Spleen (tissue), 11 donors: ENCODE measurements at regions not wholly inside any gene's neighbourhood (a gene's known extent, or its start where the extent isn't known, plus 50 kb on each side); places are given as distances from the start of the nearest gene placed in this dataset.

Experiments
- DNase-seq: peaks from one replicate; pipeline ENCODE4 v3.0.0-alpha.2; 2020
- H3K27ac ChIP-seq, 8 donors: fragments of 200-600 bp; sonication (generic) in 7 of 8; 1 replicate in 4 of 8; 2 replicates in 4 of 8; pipeline versions ENCODE4 v1.5.0 to v1.8.0; 2016 to 2021; ENCODE audit warnings: inconsistent platforms in 4 of 8, mild to moderate bottlenecking in 4 of 8, moderate library complexity in 1 of 8
- H3K27me3 ChIP-seq, 7 donors: fragments of 200-600 bp; sonication (generic) in 6 of 7; replicated peaks in 1 of 7; 1 replicate in 4 of 7; 2 replicates in 3 of 7; pipeline versions ENCODE4 v1.5.0 to v1.8.0; 2016 to 2021; ENCODE audit warnings: inconsistent platforms in 3 of 7, mild to moderate bottlenecking in 1 of 7
- H3K36me3 ChIP-seq, 6 donors: fragments of 200-600 bp; sonication (generic) in 5 of 6; 1 replicate in 4 of 6; 2 replicates in 2 of 6; pipeline versions ENCODE4 v1.5.0 to v1.8.0; 2016 to 2021; ENCODE audit warnings: inconsistent platforms in 2 of 6
- H3K4me1 ChIP-seq, 6 donors: fragments of 200-600 bp; sonication (generic) in 5 of 6; 1 replicate in 3 of 6; 2 replicates in 3 of 6; pipeline versions ENCODE4 v1.5.0 to v1.8.0; 2016 to 2021; ENCODE audit warnings: inconsistent platforms in 3 of 6
- H3K4me3 ChIP-seq, 8 donors: fragments of 200-600 bp; sonication (generic) in 7 of 8; 1 replicate in 4 of 8; 2 replicates in 4 of 8; pipeline versions ENCODE4 v1.5.0 to v1.8.0; 2016 to 2021; ENCODE audit warnings: inconsistent platforms in 4 of 8, mild to moderate bottlenecking in 4 of 8, moderate library complexity in 2 of 8
- H3K9me3 ChIP-seq, 8 donors: fragments of 200-600 bp; sonication (generic) in 7 of 8; 1 replicate in 4 of 8; 2 replicates in 4 of 8; pipeline versions ENCODE4 v1.5.0 to v1.8.0; 2016 to 2021; ENCODE audit warnings: inconsistent platforms in 4 of 8
- POLR2A ChIP-seq, 3 donors: fragments of 450-650 bp; IDR thresholded peaks; one replicate each; pipeline ENCODE4 v1.5.1; 2017; ENCODE audit warnings: antibody characterized with exemption in 3 of 3, mild to moderate bottlenecking in 1 of 3
- POLR2AphosphoS5 ChIP-seq, 3 donors: sonication (generic); formaldehyde crosslinking; IDR thresholded peaks; one replicate each; pipeline ENCODE4 v1.5.1; 2017; ENCODE audit warnings: antibody characterized with exemption in 3 of 3
- WGBS, 5 donors: extraction: QIAGEN DNeasy Blood & Tissue Kit in 3 of 5; methylation state at CpG; one replicate each; pipeline versions ENCODE4 v1.1.5 to v1.1.7; 2013 to 2018; 5-methylcytosine and 5-hydroxymethylcytosine counted together
- intact Hi-C: fragments of 100-400 bp; cut with DNase I; formaldehyde crosslinking; loops from one replicate; pipeline ENCODE4 v1.15.0; 2023; ENCODE audit warnings: low total_unique reads
- TF ChIP-seq, protein P1 (sequence below), 11 experiments: fragments of 200-600 bp in 7 of 11; fragments of 450-650 bp in 4 of 11; sonication (generic) in 4 of 11; IDR thresholded peaks in 8 of 11; conservative IDR thresholded peaks in 3 of 11; 1 replicate in 7 of 11; 2 replicates in 4 of 11; pipeline versions ENCODE4 v1.4.0 to v1.8.0; 2016 to 2021; ENCODE audit warnings: antibody characterized with exemption in 11 of 11, inconsistent platforms in 4 of 11, mild to moderate bottlenecking in 1 of 11
- donor health status: healthy with polysubstance abuse.
- donor health status: DM: no; HTN: no; CAD: no; lungs with moderate emphysema.
- donor health status: DM: no; HTN: no; CAD: no.
- donor health status: Bipolar disorder and iron deficiency.
- donor health status: healthy.
- donor health status: DM: no; HTN: no; CAD: no.
- donor health status: DM: yes; HTN: yes; CAD: no.

DNA sequence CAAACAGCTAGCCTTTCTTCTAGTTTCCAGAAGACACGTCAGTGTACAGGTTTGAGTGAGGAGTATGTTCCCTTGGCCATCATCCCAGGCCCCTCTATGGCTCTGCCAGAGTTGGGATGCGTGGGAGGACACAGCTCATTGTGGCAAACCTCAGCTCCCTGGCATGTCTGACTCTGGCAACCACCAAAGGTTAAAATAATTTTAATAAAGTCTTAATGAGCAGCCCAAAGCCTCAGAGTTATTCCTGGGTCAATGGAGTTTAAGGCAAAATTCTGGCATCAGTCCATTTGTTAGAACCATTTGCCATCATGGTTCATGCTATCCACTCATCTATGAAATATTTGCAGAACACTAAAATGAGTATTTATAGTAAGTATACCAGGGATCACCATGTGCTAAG is 79.8 kb upstream of the PAPPA start:
- 55 to 75% (median 66%) methylated on average over 2 of the region's 2 CpGs for WGBS, 5 donors
- H3K36me3 ChIP-seq = no peaks in the 10 kb centered on the region
- no peak for DNase-seq
- intact Hi-C loops = no loop called here
- H3K4me1 ChIP-seq = no peaks in the 10 kb centered on the region
- no peak for TF ChIP-seq POLR2A (IDR thresholded peaks at IDR 0.05)
- no peak for TF ChIP-seq POLR2AphosphoS5 (IDR thresholded peaks at IDR 0.05)
- TF ChIP-seq, protein P1, sequence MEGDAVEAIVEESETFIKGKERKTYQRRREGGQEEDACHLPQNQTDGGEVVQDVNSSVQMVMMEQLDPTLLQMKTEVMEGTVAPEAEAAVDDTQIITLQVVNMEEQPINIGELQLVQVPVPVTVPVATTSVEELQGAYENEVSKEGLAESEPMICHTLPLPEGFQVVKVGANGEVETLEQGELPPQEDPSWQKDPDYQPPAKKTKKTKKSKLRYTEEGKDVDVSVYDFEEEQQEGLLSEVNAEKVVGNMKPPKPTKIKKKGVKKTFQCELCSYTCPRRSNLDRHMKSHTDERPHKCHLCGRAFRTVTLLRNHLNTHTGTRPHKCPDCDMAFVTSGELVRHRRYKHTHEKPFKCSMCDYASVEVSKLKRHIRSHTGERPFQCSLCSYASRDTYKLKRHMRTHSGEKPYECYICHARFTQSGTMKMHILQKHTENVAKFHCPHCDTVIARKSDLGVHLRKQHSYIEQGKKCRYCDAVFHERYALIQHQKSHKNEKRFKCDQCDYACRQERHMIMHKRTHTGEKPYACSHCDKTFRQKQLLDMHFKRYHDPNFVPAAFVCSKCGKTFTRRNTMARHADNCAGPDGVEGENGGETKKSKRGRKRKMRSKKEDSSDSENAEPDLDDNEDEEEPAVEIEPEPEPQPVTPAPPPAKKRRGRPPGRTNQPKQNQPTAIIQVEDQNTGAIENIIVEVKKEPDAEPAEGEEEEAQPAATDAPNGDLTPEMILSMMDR (IDR thresholded peaks at IDR 0.05 in 8 of 11, conservative IDR thresholded peaks at IDR 0.05 in 3 of 11) = no peak
- H3K9me3 ChIP-seq = no peaks in the 10 kb centered on the region
- no peaks in the 10 kb centered on the region for H3K27me3 ChIP-seq
- no peak overlapping the region for H3K27ac ChIP-seq
- no peak overlapping the region for H3K4me3 ChIP-seq

DNA sequence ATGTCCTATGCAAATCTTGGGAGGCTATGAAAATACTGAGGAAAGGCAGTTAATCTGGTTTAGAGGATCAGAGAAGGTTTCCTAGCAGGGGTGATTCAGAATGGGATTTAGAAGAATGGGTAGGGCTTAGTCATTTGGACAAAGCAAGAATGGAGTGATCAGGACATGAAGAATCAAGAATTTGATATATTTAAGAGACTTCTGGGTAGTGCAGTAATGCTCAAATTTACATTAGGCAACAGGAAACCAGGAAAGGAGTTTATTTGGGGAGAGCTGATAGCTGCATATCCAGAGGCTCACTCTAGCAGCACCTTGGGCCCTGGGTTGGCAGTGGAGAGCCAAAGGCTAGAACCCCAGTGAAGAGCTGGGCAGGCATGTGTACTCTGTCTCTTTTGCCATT is 78.9 kb upstream of the PAPPA start:
- Histone ChIP-seq H3K9me3 (no peaks in the 10 kb centered on the region), H3K27ac (no peak overlapping the region), H3K27me3 (no peaks in the 10 kb centered on the region), H3K4me1 (no peaks in the 10 kb centered on the region), H3K4me3 (no peak overlapping the region), H3K36me3 (no peaks in the 10 kb centered on the region)
- TF ChIP-seq POLR2A (IDR thresholded peaks at IDR 0.05) (no peak), POLR2AphosphoS5 (IDR thresholded peaks at IDR 0.05) (no peak)
- TF ChIP-seq, protein P1 (IDR thresholded peaks at IDR 0.05 in 8 of 11, conservative IDR thresholded peaks at IDR 0.05 in 3 of 11) = no peak
- DNase-seq = no peak
- intact Hi-C loops = no loop called here

DNA sequence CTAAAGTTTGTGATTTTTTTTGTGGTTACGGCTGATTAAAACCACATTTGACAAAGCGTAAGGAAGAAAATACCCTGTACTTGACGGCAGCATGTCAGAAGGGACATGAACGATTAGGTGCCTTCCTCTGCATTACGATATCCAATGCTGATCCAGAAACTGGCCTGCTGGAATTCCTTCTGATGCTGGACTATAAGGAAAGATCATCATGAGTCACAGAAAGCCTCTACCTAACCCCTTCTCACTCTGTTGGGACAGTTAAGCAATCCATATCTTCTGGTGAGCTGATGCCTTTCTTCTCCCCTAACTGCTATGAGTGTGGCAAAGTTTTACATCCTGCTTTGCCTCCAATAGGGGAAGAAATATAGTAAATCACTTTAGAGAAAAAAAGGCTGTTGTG is 78.4 kb upstream of the PAPPA start:
- no peak overlapping the region for H3K27ac ChIP-seq

DNA sequence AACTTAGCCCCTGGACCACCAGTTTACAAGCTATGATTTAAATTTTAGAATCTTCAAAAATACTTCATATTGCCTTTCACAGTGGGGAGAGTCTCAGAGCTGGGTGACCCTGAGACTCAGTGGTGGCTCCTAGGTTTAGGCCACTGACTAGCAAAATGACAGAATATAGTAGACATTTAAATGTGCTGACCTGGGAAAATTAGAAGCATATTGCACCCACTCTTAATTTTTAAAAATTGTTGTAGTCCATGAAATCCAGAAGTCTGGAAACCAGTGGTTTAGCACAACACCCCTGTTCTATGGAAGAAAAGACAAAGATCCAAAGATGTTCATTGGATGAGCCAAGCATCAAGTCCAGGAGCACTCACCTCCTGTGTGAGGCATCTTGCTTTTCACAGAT is 75.0 kb upstream of the PAPPA start:
- intact Hi-C loops = no loop called here
- Histone ChIP-seq H3K4me3 (no peak overlapping the region), H3K27me3 (no peaks in the 10 kb centered on the region), H3K9me3 (no peaks in the 10 kb centered on the region), H3K36me3 (no peaks in the 10 kb centered on the region), H3K27ac (no peak overlapping the region), H3K4me1 (no peaks in the 10 kb centered on the region)
- no peak for DNase-seq
- TF ChIP-seq, protein P1 (IDR thresholded peaks at IDR 0.05 in 8 of 11, conservative IDR thresholded peaks at IDR 0.05 in 3 of 11) = no peak
- no peak for TF ChIP-seq POLR2AphosphoS5 (IDR thresholded peaks at IDR 0.05)
- TF ChIP-seq POLR2A (IDR thresholded peaks at IDR 0.05) = no peak

More for the DNA sequence above, 78.4 kb upstream of the PAPPA start:
- 89 to 94% (median 92%) methylated on average over 5 of the region's 5 CpGs for WGBS, 5 donors
- Histone ChIP-seq H3K27me3 (no peaks in the 10 kb centered on the region), H3K36me3 (no peaks in the 10 kb centered on the region), H3K4me3 (no peak overlapping the region), H3K9me3 (no peaks in the 10 kb centered on the region), H3K4me1 (no peaks in the 10 kb centered on the region)
- DNase-seq = no peak
- intact Hi-C loops = no loop called here
- TF ChIP-seq, protein P1 (IDR thresholded peaks at IDR 0.05 in 8 of 11, conservative IDR thresholded peaks at IDR 0.05 in 3 of 11) = no peak
- no peak for TF ChIP-seq POLR2A (IDR thresholded peaks at IDR 0.05)
- no peak for TF ChIP-seq POLR2AphosphoS5 (IDR thresholded peaks at IDR 0.05)
